GM18505 (cell line): ENCODE measurements at regions not wholly inside any gene's neighbourhood (a gene's known extent, or its start where the extent isn't known, plus 50 kb on each side); places are given as distances from the start of the nearest gene placed in this dataset.

Source experiments
- ATAC-seq: cut with Tn5 transposase; IDR thresholded peaks from one replicate; pipeline ENCODE4 v1.9.1; 2021; ENCODE audit not compliant: unreplicated experiment
- POLR2A ChIP-seq: IDR thresholded peaks from 4 replicates; pipeline ENCODE4 v1.6.1; 2011; ENCODE audit warnings: borderline replicate concordance; ENCODE audit not compliant: insufficient read depth, insufficient read length; ENCODE audit errors: extremely low read depth

- TF ChIP-seq POLR2A = no peak
- ATAC-seq = no peak
Observed at GRCh38 chrX:9133426-9133825, 99.5 kb upstream of the FAM9B start.

GRCh38 chrX:9134366-9134765 lies 100.4 kb upstream of the FAM9B start:
- no peak for ATAC-seq
- no peak for TF ChIP-seq POLR2A

GRCh38 chrX:9135901-9136510 lies 102.1 kb upstream of the FAM9B start:
- no peak for ATAC-seq
- TF ChIP-seq POLR2A = no peak

- no peak for TF ChIP-seq POLR2A
- no peak for ATAC-seq
Observed at GRCh38 chrX:9137152-9137551, 103.2 kb upstream of the FAM9B start.

- no peak for ATAC-seq
- TF ChIP-seq POLR2A = no peak
Observed at GRCh38 chrX:9141496-9141895, 107.6 kb upstream of the FAM9B start.

- no peak for TF ChIP-seq POLR2A
- ATAC-seq = no peak
Observed at GRCh38 chrX:9144701-9145241, 110.8 kb upstream of the FAM9B start.

- ATAC-seq = no peak
- no peak for TF ChIP-seq POLR2A
Observed at GRCh38 chrX:9146657-9147056, 112.7 kb upstream of the FAM9B start.

- ATAC-seq = no peak
- TF ChIP-seq POLR2A = no peak
Observed at GRCh38 chrX:9147086-9147485, 113.2 kb upstream of the FAM9B start.

- ATAC-seq = no peak
- no peak for TF ChIP-seq POLR2A
Observed at GRCh38 chrX:9147726-9148125, 113.8 kb upstream of the FAM9B start.

GRCh38 chrX:9148615-9149399 lies 114.9 kb upstream of the FAM9B start:
- TF ChIP-seq POLR2A = no peak
- no peak for ATAC-seq

GRCh38 chrX:9149501-9150245 lies 115.7 kb upstream of the FAM9B start:
- no peak for ATAC-seq
- TF ChIP-seq POLR2A = no peak

- no peak for ATAC-seq
Observed at GRCh38 chrX:9151772-9152307, 117.9 kb upstream of the FAM9B start.

GRCh38 chrX:9153300-9153699 lies 119.4 kb upstream of the FAM9B start:
- TF ChIP-seq POLR2A = no peak
- ATAC-seq = no peak

More at GRCh38 chrX:9151772-9152307, 117.9 kb upstream of the FAM9B start:
- TF ChIP-seq POLR2A = no peak
